Choroid plexus epithelial cell (primary cell): ENCODE measurements at regions not wholly inside any gene's neighbourhood (a gene's known extent, or its start where the extent isn't known, plus 50 kb on each side); places are given as distances from the start of the nearest gene placed in this dataset.

Experiments
- DNase-seq: peaks from one replicate; pipeline ENCODE4 v3.0.0-alpha.2; 2010; ENCODE audit warnings: low read depth
- H3K4me3 ChIP-seq: 2 replicates; pipeline ENCODE4 v1.5.1; 2011; ENCODE audit warnings: low read depth, mild to moderate bottlenecking, control low read depth, low read length, moderate library complexity
- TF ChIP-seq, protein P1 (sequence below): conservative IDR thresholded peaks from 2 replicates; pipeline ENCODE4 v1.5.1; 2011; ENCODE audit warnings: low read depth, mild to moderate bottlenecking, control low read depth, inconsistent platforms, low read length, moderate library complexity

DNA sequence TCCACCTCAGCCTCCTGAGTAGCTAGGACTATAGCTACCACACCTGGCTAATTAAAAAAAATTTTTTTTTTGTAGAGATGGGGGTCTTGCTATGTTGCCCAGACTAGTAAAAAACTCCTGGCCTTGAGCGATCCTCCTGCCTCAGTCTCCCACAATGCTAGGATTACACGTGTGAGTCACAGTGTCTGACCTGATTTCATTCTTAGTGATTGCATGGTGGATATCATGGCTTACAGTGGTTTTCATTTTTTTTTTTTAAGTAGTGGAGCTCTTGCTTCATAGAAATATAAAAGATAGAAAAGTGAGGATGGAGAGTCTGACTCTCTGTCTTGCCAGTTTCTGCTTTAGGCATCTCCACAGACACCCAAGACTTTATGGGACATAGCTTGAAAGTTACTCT is 83.6 kb downstream of the CDC42EP3 start:
- TF ChIP-seq, protein P1, sequence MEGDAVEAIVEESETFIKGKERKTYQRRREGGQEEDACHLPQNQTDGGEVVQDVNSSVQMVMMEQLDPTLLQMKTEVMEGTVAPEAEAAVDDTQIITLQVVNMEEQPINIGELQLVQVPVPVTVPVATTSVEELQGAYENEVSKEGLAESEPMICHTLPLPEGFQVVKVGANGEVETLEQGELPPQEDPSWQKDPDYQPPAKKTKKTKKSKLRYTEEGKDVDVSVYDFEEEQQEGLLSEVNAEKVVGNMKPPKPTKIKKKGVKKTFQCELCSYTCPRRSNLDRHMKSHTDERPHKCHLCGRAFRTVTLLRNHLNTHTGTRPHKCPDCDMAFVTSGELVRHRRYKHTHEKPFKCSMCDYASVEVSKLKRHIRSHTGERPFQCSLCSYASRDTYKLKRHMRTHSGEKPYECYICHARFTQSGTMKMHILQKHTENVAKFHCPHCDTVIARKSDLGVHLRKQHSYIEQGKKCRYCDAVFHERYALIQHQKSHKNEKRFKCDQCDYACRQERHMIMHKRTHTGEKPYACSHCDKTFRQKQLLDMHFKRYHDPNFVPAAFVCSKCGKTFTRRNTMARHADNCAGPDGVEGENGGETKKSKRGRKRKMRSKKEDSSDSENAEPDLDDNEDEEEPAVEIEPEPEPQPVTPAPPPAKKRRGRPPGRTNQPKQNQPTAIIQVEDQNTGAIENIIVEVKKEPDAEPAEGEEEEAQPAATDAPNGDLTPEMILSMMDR, result no peak
- DNase-seq, result no peak
- no peak overlapping the region for H3K4me3 ChIP-seq

DNA sequence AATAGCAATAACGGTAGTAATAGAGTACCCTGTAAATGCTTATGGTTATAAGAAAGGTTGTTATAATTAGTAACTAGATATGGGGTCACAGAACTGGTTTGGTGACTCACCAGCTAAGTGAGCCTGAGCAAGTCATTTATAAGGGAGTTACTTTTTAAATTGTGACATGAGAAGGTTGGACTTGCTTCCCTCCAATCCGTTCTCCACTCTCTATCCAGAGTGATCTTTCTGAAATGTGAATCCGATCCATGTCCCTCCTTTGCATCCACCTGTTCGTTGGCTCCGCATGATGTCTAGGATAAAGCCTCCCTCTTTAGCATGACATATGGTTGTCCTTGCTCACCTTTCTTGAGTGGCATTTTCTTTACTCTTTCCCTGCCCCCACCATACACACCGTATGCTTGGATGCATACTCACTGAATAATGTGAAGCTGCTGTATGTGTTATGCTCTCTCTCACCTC is 83.1 kb downstream of the CDC42EP3 start:
- TF ChIP-seq, protein P1, result no peak
- no peak overlapping the region for H3K4me3 ChIP-seq
- no peak for DNase-seq

DNA sequence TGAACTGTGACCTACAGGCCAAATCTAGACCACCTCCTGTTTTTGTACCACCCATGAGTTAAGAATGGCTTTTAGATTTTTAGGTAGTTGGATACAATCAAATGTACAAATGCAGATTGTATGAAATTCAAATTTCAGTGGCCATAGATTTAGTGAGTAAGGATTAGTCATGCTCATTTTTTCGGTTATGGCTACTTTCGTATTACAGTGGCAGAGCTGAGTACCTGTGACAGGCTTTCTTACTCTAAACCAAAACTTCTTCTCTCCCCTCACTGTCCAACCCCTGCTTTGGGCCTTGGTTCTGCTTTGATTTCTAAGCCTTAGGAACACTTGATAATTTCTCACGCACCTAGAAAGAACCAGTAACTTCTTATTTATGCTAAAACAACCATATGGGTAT is 82.1 kb downstream of the CDC42EP3 start:
- DNase-seq, result no peak

DNA sequence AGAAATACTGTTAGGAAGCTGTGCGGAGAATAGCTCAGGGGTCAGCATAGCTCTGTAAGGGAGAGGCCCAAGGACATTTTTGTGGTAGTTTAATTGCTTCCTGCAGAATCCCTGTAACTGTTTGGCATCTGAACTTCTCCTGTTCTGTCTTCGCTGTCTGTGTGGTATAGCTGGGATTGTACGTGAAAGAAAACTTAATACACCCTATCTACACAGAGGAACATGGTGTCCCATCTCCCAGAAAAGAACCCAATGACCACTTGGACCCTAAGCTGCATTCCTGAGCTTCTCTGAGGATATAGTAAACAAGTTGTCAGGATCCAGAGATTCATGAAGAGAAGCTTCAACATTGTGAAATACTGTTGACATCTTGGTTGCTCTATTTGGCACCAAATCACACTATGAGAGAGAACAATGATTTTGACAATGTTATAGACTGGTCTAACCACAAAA is 81.3 kb downstream of the CDC42EP3 start:
- H3K4me3 ChIP-seq, result no peak overlapping the region
- TF ChIP-seq, protein P1, result no peak
- DNase-seq, result peak; percentile 97

More for the DNA sequence above, 82.1 kb downstream of the CDC42EP3 start:
- no peak overlapping the region for H3K4me3 ChIP-seq
- TF ChIP-seq, protein P1, result no peak
